ENCODE measurements at regions not wholly inside any gene's neighbourhood (a gene's known extent, or its start where the extent isn't known, plus 50 kb on each side); places are given as distances from the start of the nearest gene placed in this dataset.
"Not testable (repeated sequence)": the region's sequence is repeated elsewhere in the genome, so short reads cannot be mapped to it uniquely, and the experiment has no call there.

GRCh38 chr13:79900356-79900755 is 419.4 kb downstream of the NDFIP2 start:
- no peak for DNase-seq (ENCODE audit: extremely low spot score)
- ChIA-PET POLR2A (no interaction called here), CTCF (no interaction called here)
- no peak for TF ChIP-seq CTCF (IDR thresholded peaks at IDR 0.05; ENCODE audit: control extremely low read depth, extremely low read depth, low read depth, missing control alignments)

GRCh38 chr13:79898996-79899395 is 418.0 kb downstream of the NDFIP2 start:
- TF ChIP-seq CTCF (IDR thresholded peaks at IDR 0.05; ENCODE audit: control extremely low read depth, extremely low read depth, low read depth, missing control alignments): no peak
- ChIA-PET CTCF (interaction anchor here (1.2 kb wide), 1 partner anchor 13 kb away, joined by 4 read pairs; no protein-coding TSS in a partner anchor), POLR2A (no interaction called here)
- no peak for DNase-seq (ENCODE audit: extremely low spot score)

DNA sequence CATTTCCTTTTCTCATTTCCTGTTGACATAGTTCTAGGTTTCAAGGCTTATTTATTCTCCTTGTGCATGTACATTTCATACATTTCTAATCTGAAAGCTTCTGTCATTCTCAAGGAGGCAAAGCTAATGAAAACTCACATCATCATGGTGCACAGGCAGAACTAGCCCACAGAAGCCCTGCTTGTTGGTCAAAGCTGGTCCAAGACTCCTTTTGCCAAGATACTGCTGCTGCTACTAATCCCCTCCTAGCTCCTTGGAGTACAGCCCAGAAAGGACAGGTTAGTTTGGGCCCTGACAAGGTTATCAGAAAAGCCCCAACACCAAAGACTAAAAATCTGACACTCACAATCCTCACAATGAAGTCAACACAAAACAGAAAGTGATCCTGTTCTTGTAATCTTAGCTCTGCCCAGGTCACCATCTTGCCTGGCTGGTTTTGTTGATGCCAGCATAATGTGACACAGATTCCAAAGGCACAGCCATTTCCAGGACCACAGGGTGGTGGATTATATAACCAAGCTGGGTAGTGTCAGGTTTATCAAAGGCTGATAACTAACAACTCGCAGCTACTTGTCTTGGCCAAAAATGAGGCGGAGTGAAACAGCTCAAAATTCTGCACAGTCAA is 417.4 kb downstream of the NDFIP2 start:
- ChIA-PET POLR2A (no interaction called here), CTCF (interaction anchor here (0.9 to 1.1 kb wide), 3 partner anchors 9 to 19 kb away, joined by 3 to 4 read pairs (median 3); no protein-coding TSS in a partner anchor)
- DNase-seq (ENCODE audit: extremely low spot score): no peak
- no peak for TF ChIP-seq CTCF (IDR thresholded peaks at IDR 0.05; ENCODE audit: control extremely low read depth, extremely low read depth, low read depth, missing control alignments)

DNA sequence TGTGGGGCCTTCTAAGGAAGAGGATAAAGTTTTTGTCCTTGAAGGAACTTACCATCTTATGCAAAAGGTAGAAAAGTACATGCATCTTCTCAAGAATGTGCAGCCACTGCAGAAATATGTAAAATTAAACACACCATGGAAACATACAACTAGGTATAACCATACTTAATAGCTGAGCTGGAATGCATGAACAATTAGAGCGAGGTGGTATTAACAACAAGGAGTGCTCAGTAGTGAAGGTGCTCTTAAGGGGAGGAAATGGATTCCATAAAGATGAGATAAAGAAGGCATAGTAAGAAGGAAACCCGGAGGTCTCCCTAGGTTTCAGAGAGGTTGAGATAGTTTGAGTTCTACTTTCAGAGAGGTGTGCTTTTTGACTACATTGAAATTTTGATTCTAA is 415.9 kb downstream of the NDFIP2 start:
- no peak for DNase-seq (ENCODE audit: extremely low spot score)
- ChIA-PET CTCF (no interaction called here), POLR2A (no interaction called here)
- no peak for TF ChIP-seq CTCF (IDR thresholded peaks at IDR 0.05; ENCODE audit: control extremely low read depth, extremely low read depth, low read depth, missing control alignments)

- ChIA-PET CTCF (no interaction called here), POLR2A (no interaction called here)
- DNase-seq (ENCODE audit: extremely low spot score): no peak
- no peak for TF ChIP-seq CTCF (IDR thresholded peaks at IDR 0.05; ENCODE audit: control extremely low read depth, extremely low read depth, low read depth, missing control alignments)
These were observed 414.5 kb downstream of the NDFIP2 start for GRCh38 chr13:79895416-79895815.

DNA sequence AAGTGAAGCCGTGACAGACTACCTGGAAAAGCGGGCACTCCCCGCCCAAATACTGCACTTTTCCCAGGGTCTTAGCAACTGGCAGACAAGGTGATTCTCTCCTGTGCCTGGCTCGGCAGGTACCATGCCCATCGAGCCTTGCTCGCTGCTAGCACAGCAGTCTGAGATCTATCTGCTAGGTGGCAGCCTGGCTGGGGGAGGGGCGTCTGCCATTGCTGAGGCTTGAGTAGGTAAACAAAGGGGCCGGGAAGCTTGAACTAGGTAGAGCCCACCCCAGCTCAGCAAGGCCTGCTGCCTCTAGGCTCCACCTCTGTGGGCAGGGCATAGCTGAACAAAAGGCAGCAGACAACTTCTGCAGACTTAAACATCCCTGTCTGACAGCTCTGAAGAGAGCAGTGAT is 406.3 kb downstream of the NDFIP2 start:
- DNase-seq (ENCODE audit: extremely low spot score); POLR2A ChIA-PET: not testable (repeated sequence)
- CTCF ChIA-PET: interaction anchor here (1.0 to 2.5 kb wide), 3 partner anchors 10 to 33 kb away, joined by 3 to 6 read pairs (median 3); no protein-coding TSS in a partner anchor

GRCh38 chr13:79886601-79887000 is 405.6 kb downstream of the NDFIP2 start:
- no peak for TF ChIP-seq CTCF (IDR thresholded peaks at IDR 0.05; ENCODE audit: control extremely low read depth, extremely low read depth, low read depth, missing control alignments)
- ChIA-PET CTCF (interaction anchor here (1.0 to 2.5 kb wide), 4 partner anchors 9 to 33 kb away, joined by 3 to 6 read pairs (median 4); no protein-coding TSS in a partner anchor), POLR2A (no interaction called here)
- DNase-seq (ENCODE audit: extremely low spot score): no peak
